PC-9 (cell line): ENCODE measurements at regions not wholly inside any gene's neighbourhood (a gene's known extent, or its start where the extent isn't known, plus 50 kb on each side); places are given as distances from the start of the nearest gene placed in this dataset.

Experiments used
- BruUV-seq: library from RNA; stranded (reverse); fragments of 400-500 nt; replicated peaks from 2 replicates; lab custom pipeline; 2021; lab: Mats Ljungman, UMichigan
- CTCF ChIA-PET: fragments of 300-600 bp; sonication (Branson Sonifier 250); formaldehyde crosslinking; loops from one replicate; lab custom pipeline; 2022; ENCODE audit warnings: antibody characterized with exemption; lab: Charles Lee
- POLR2A ChIA-PET: fragments of 300-600 bp; sonication (Branson Sonifier 250); formaldehyde crosslinking; loops from one replicate; lab custom pipeline; 2022; ENCODE audit warnings: antibody characterized with exemption; ENCODE audit not compliant: unreplicated experiment; lab: Charles Lee
- DNase-seq, 2 experiments: peaks; one replicate each; pipeline versions ENCODE4 v3.0.0 to v3.0.0-alpha.2; 2015 to 2022; ENCODE audit warnings: mixed read lengths in 1 of 2
- H2AFZ ChIP-seq: fragments of 200-600 bp; sonication (generic); 2 replicates; pipeline ENCODE4 v1.8.1; 2017; ENCODE audit warnings: antibody characterized with exemption
- H3F3A ChIP-seq: fragments of 200-600 bp; sonication (generic); 2 replicates; pipeline ENCODE4 v1.8.1; 2017; ENCODE audit warnings: antibody characterized with exemption, mild to moderate bottlenecking, low read depth; ENCODE audit not compliant: insufficient read depth
- H3K27ac ChIP-seq: fragments of 200-600 bp; sonication (generic); 2 replicates; pipeline ENCODE4 v1.6.1; 2016; ENCODE audit warnings: mixed run types
- H3K27me3 ChIP-seq: fragments of 200-600 bp; sonication (generic); 2 replicates; pipeline ENCODE4 v1.6.1; 2016; ENCODE audit warnings: low read depth, mixed run types; ENCODE audit not compliant: insufficient read depth
- H3K36me3 ChIP-seq: fragments of 200-600 bp; sonication (generic); 2 replicates; pipeline ENCODE4 v1.6.1; 2016; ENCODE audit warnings: low read depth, mixed run types
- H3K4me1 ChIP-seq: fragments of 200-600 bp; sonication (generic); replicated peaks from 2 replicates; pipeline ENCODE4 v1.6.1; 2016; ENCODE audit warnings: mixed run types; ENCODE audit not compliant: insufficient read depth
- H3K4me2 ChIP-seq: fragments of 200-600 bp; sonication (generic); 2 replicates; pipeline ENCODE4 v1.6.1; 2017; ENCODE audit warnings: mixed run types
- H3K4me3 ChIP-seq: fragments of 200-600 bp; sonication (generic); 2 replicates; pipeline ENCODE4 v1.6.1; 2016; ENCODE audit warnings: mixed run types
- H3K79me2 ChIP-seq: fragments of 200-600 bp; sonication (generic); 2 replicates; pipeline ENCODE4 v1.6.1; 2017; ENCODE audit warnings: low read depth, mixed run types
- H3K9me2 ChIP-seq: fragments of 200-600 bp; sonication (generic); 2 replicates; pipeline ENCODE4 v1.8.1; 2017; ENCODE audit warnings: mild to moderate bottlenecking; ENCODE audit not compliant: insufficient read depth
- H3K9me3 ChIP-seq: fragments of 200-600 bp; sonication (generic); 2 replicates; pipeline ENCODE4 v1.8.1; 2016; ENCODE audit warnings: low read depth; ENCODE audit not compliant: insufficient read depth
- H4K20me1 ChIP-seq: fragments of 200-600 bp; sonication (generic); 2 replicates; pipeline ENCODE4 v1.8.1; 2017; ENCODE audit not compliant: insufficient read depth
- CTCF ChIP-seq: fragments of 200-600 bp; sonication (generic); conservative IDR thresholded peaks from 2 replicates; pipeline ENCODE4 v1.6.1; 2017; ENCODE audit warnings: mixed run types, antibody characterized with exemption, mild to moderate bottlenecking, moderate library complexity
- EZH2 ChIP-seq: fragments of 200-600 bp; sonication (generic); IDR thresholded peaks from 2 replicates; pipeline ENCODE4 v1.8.0; 2017; ENCODE audit warnings: antibody characterized with exemption, low read depth
- intact Hi-C: fragments of 100-400 bp; cut with micrococcal nuclease; formaldehyde crosslinking; loops from one replicate; pipeline ENCODE4 v1.10.0; 2022; ENCODE audit not compliant: unreplicated experiment

GRCh38 chr12:107379852-107380567 is 286.7 kb upstream of the CRY1 start:
- CTCF ChIA-PET: no interaction called here
- Histone ChIP-seq H3K4me2 (peak overlapping the region; percentile 78), H2AFZ (peak overlapping the region; percentile 56; the same call in 1 of the 2 replicates), H3F3A (peaks cover 32% of the 10 kb centered on the region), H3K4me1 (peaks cover 34% of the 10 kb centered on the region), H3K9me2 (no peaks in the 10 kb centered on the region), H3K27me3 (no peaks in the 10 kb centered on the region), H3K27ac (peak overlapping the region; percentile 82), H3K36me3 (no peaks in the 10 kb centered on the region), H3K79me2 (peaks cover 62% of the 10 kb centered on the region), H4K20me1 (no peaks in the 10 kb centered on the region), H3K4me3 (peak overlapping the region; percentile 44; the same call in 1 of the 2 replicates), H3K9me3 (no peaks in the 10 kb centered on the region)
- POLR2A ChIA-PET: interaction anchor here (0.9 kb wide), 1 partner anchor 17 kb away, joined by 5 read pairs; no protein-coding TSS in a partner anchor
- intact Hi-C loops: loop anchor here (2.0 kb wide), 1 partner anchor 17 kb away; no protein-coding TSS in a partner anchor
- no peak for TF ChIP-seq CTCF
- no peak for TF ChIP-seq EZH2
- BruUV-seq: no TSS peak
- DNase-seq: peak; percentile 58 to 89

GRCh38 chr12:107384645-107385044 is 291.3 kb upstream of the CRY1 start:
- POLR2A ChIA-PET: no interaction called here
- CTCF ChIA-PET: no interaction called here
- Histone ChIP-seq H3F3A (peaks cover 20% of the 10 kb centered on the region), H3K27ac (no peak overlapping the region), H3K9me2 (no peaks in the 10 kb centered on the region), H3K4me3 (no peak overlapping the region), H3K4me1 (peaks cover 32% of the 10 kb centered on the region), H3K4me2 (no peak overlapping the region), H3K79me2 (peaks cover 49% of the 10 kb centered on the region), H4K20me1 (no peaks in the 10 kb centered on the region), H3K27me3 (no peaks in the 10 kb centered on the region), H2AFZ (no peak overlapping the region), H3K36me3 (no peaks in the 10 kb centered on the region), H3K9me3 (no peaks in the 10 kb centered on the region)
- TF ChIP-seq EZH2 (no peak), CTCF (no peak)
- BruUV-seq: no TSS peak
- DNase-seq: no peak
- intact Hi-C loops: no loop called here

GRCh38 chr12:107385509-107385908 is 292.2 kb upstream of the CRY1 start:
- TF ChIP-seq CTCF (no peak), EZH2 (no peak)
- Histone ChIP-seq H3K4me3 (no peak overlapping the region), H2AFZ (no peak overlapping the region), H4K20me1 (no peaks in the 10 kb centered on the region), H3F3A (peaks cover 11% of the 10 kb centered on the region; the same call in 1 of the 2 replicates), H3K27ac (no peak overlapping the region), H3K4me1 (peaks cover 29% of the 10 kb centered on the region), H3K9me3 (no peaks in the 10 kb centered on the region), H3K36me3 (no peaks in the 10 kb centered on the region), H3K4me2 (no peak overlapping the region), H3K79me2 (peaks cover 49% of the 10 kb centered on the region), H3K27me3 (no peaks in the 10 kb centered on the region), H3K9me2 (no peaks in the 10 kb centered on the region)
- intact Hi-C loops: no loop called here
- ChIA-PET CTCF (no interaction called here), POLR2A (no interaction called here)
- BruUV-seq: no TSS peak
- no peak for DNase-seq
